A549 (cell line): ENCODE measurements at regions not wholly inside any gene's neighbourhood (a gene's known extent, or its start where the extent isn't known, plus 50 kb on each side); places are given as distances from the start of the nearest gene placed in this dataset.

Experiments
- ATAC-seq, 2 experiments: fragments of 200-7000 bp in 1 of 2; fragments of >200 bp in 1 of 2; cut with Nextera tagmentation in 1 of 2; cut with Tn5 transposase in 1 of 2; 3 replicates each; pipeline versions ENCODE4 v1.8.0 to v1.9.1; 2018 to 2020; ENCODE audit warnings: mild to moderate bottlenecking in 1 of 2, moderate library complexity in 1 of 2
- CTCF ChIA-PET: fragments of 300-600 bp; sonication (Branson Sonifier 250); formaldehyde crosslinking; extraction: SDS; loops from one replicate; lab custom pipeline; 2021; ENCODE audit warnings: antibody characterized with exemption, inconsistent platforms; lab: Yijun Ruan, JAX
- POLR2A ChIA-PET: fragments of 350-600 bp; formaldehyde crosslinking; extraction: SDS; loops from one replicate; lab custom pipeline; 2021; ENCODE audit warnings: antibody characterized with exemption, inconsistent platforms; lab: Yijun Ruan, JAX
- DNase-seq, 2 experiments: peaks; one replicate each; pipeline versions ENCODE4 v3.0.0 to v3.0.0-alpha.2; 2011 to 2016; ENCODE audit warnings: low read depth in 1 of 2, low spot score in 1 of 2
- FAIRE-seq: peaks from 2 replicates; lab custom pipeline; 2011; peaks lifted over from hg19 to GRCh38; lab: Jason Lieb, UNC
- H3K27ac ChIP-seq, 2 experiments: fragments of >200 bp; sonication (Bioruptor Twin); formaldehyde crosslinking; 3 replicates each; pipeline ENCODE4 v1.5.1; 2016 to 2017
- H3K4me1 ChIP-seq: fragments of >200 bp; sonication (Bioruptor Twin); formaldehyde crosslinking; 3 replicates; pipeline ENCODE4 v1.6.1; 2016
- H3K4me2 ChIP-seq: fragments of >200 bp; sonication (Bioruptor Twin); formaldehyde crosslinking; 3 replicates; pipeline ENCODE4 v1.6.1; 2016
- H3K4me3 ChIP-seq: fragments of >200 bp; sonication (Bioruptor Twin); formaldehyde crosslinking; 3 replicates; pipeline ENCODE4 v1.5.1; 2016
- H3K9me3 ChIP-seq: fragments of >200 bp; sonication (Bioruptor Twin); formaldehyde crosslinking; 3 replicates; pipeline ENCODE4 v1.6.1; 2016
- BHLHE40 ChIP-seq: IDR thresholded peaks from 2 replicates; pipeline ENCODE4 v1.6.1; 2012; ENCODE audit warnings: low read depth, low read length, inconsistent platforms
- CBX2 ChIP-seq: fragments of 200-600 bp; sonication (generic); IDR thresholded peaks from 2 replicates; pipeline ENCODE4 v1.6.1; 2016; ENCODE audit warnings: low read depth, mild to moderate bottlenecking, borderline replicate concordance
- CEBPB ChIP-seq, 2 experiments: fragments of >200 bp in 1 of 2; sonication (Bioruptor Twin) in 1 of 2; formaldehyde crosslinking in 1 of 2; IDR thresholded peaks; 2 replicates each; pipeline ENCODE4 v1.6.1; 2012 to 2016
- CHD4 ChIP-seq: fragments of 200-600 bp; sonication (generic); IDR thresholded peaks from 2 replicates; pipeline ENCODE4 v1.6.1; 2016; ENCODE audit warnings: antibody characterized with exemption, mild to moderate bottlenecking, borderline replicate concordance
- EHMT2 ChIP-seq: fragments of 200-600 bp; sonication (generic); IDR thresholded peaks from 2 replicates; pipeline ENCODE4 v1.6.1; 2016; ENCODE audit warnings: antibody characterized with exemption, low read depth, mild to moderate bottlenecking, moderate library complexity
- EP300 ChIP-seq, 2 experiments: fragments of >200 bp; sonication (Bioruptor Twin); formaldehyde crosslinking; IDR thresholded peaks; 2 replicates in 1 of 2; 3 replicates in 1 of 2; pipeline ENCODE4 v1.6.1; 2016 to 2017
- ESRRA ChIP-seq: fragments of 150-350 bp; IDR thresholded peaks from 2 replicates; pipeline ENCODE4 v1.6.1; 2014; ENCODE audit warnings: mild to moderate bottlenecking, low read length, borderline replicate concordance
- FOSB ChIP-seq: fragments of 250-450 bp; sonication (Bioruptor Pico); IDR thresholded peaks from 2 replicates; pipeline ENCODE4 v1.5.0; 2020; ENCODE audit warnings: mild to moderate bottlenecking, moderate library complexity
- FOSL2 ChIP-seq, 2 experiments: fragments of 450-650 bp in 1 of 2; fragments of >200 bp in 1 of 2; sonication (Bioruptor Twin) in 1 of 2; formaldehyde crosslinking; IDR thresholded peaks; 2 replicates each; pipeline versions ENCODE4 v1.5.0 to v1.6.1; 2016 to 2020; ENCODE audit warnings: mild to moderate bottlenecking in 1 of 2, moderate library complexity in 1 of 2
- FOXS1 ChIP-seq: fragments of 250-450 bp; sonication (Bioruptor Pico); IDR thresholded peaks from 2 replicates; pipeline ENCODE4 v1.5.0; 2020; ENCODE audit warnings: mild to moderate bottlenecking, moderate library complexity
- HDAC2 ChIP-seq: fragments of 200-600 bp; sonication (generic); IDR thresholded peaks from 2 replicates; pipeline ENCODE4 v1.6.1; 2016
- HEYL ChIP-seq: fragments of 250-450 bp; sonication (Bioruptor Pico); IDR thresholded peaks from 2 replicates; pipeline ENCODE4 v1.8.0; 2021; ENCODE audit warnings: mild to moderate bottlenecking, moderate library complexity
- MAX ChIP-seq: IDR thresholded peaks from 2 replicates; pipeline ENCODE4 v1.6.1; 2012
- MAZ ChIP-seq: fragments of 150-350 bp; IDR thresholded peaks from 2 replicates; pipeline ENCODE4 v1.6.1; 2014; ENCODE audit warnings: antibody characterized with exemption, low read depth, low read length, borderline replicate concordance
- PHF8 ChIP-seq: fragments of 200-600 bp; sonication (generic); IDR thresholded peaks from 2 replicates; pipeline ENCODE4 v1.6.1; 2016; ENCODE audit warnings: low read depth, mild to moderate bottlenecking, antibody characterized with exemption, moderate library complexity, borderline replicate concordance
- POLR2AphosphoS2 ChIP-seq: conservative IDR thresholded peaks from 2 replicates; pipeline ENCODE4 v1.6.1; 2012; ENCODE audit warnings: low read length, improper control_type of control experiment, inconsistent platforms
- RFX5 ChIP-seq: fragments of 450-650 bp; IDR thresholded peaks from 2 replicates; pipeline ENCODE4 v1.7.1; 2014; ENCODE audit warnings: antibody characterized with exemption, mild to moderate bottlenecking, moderate library complexity
- RNF2 ChIP-seq: fragments of 200-600 bp; sonication (generic); IDR thresholded peaks from 2 replicates; pipeline ENCODE4 v1.6.1; 2016; ENCODE audit warnings: low read depth, mild to moderate bottlenecking, antibody characterized with exemption, moderate library complexity, borderline replicate concordance
- ZFP36 ChIP-seq: fragments of 450-650 bp; IDR thresholded peaks from 2 replicates; pipeline ENCODE4 v1.6.1; 2014; ENCODE audit warnings: borderline replicate concordance; ENCODE audit not compliant: partially characterized antibody
- ZSCAN20 ChIP-seq: fragments of 250-450 bp; sonication (Bioruptor Pico); IDR thresholded peaks from 2 replicates; pipeline ENCODE4 v1.8.0; 2022; ENCODE audit warnings: mild to moderate bottlenecking, moderate library complexity
- WGBS: methylation state at CpG from one replicate; pipeline ENCODE4 v1.1.6; 2017; ENCODE audit errors: missing lambda C conversion rate; 5-methylcytosine and 5-hydroxymethylcytosine counted together
- TF ChIP-seq, protein P1 (sequence below): IDR thresholded peaks from 2 replicates; pipeline ENCODE4 v1.6.1; 2012; ENCODE audit warnings: low read depth, borderline replicate concordance
- TF ChIP-seq, protein P2 (sequence below): fragments of 450-650 bp; IDR thresholded peaks from 2 replicates; pipeline ENCODE4 v1.6.1; 2014; ENCODE audit warnings: antibody characterized with exemption
- TF ChIP-seq, protein P3 (sequence below): fragments of 250-450 bp; sonication (Bioruptor Pico); IDR thresholded peaks from 2 replicates; pipeline ENCODE4 v1.5.0; 2021; ENCODE audit warnings: mild to moderate bottlenecking, moderate library complexity, borderline replicate concordance

- Histone ChIP-seq H3K4me3 (no peak overlapping the region), H3K4me2 (no peak overlapping the region), H3K4me1 (peaks cover 31% of the 10 kb centered on the region), H3K9me3 (no peaks in the 10 kb centered on the region), H3K27ac (no peak overlapping the region)
- 64% methylated on average over 3 of the region's 3 CpGs for WGBS
- TF ChIP-seq PHF8 (no peak), CEBPB (IDR thresholded peaks at IDR 0.05) (no peak), RNF2 (no peak), FOSL2 (IDR thresholded peaks at IDR 0.05) (no peak), FOSL2 (CRISPR knock-in tag; IDR thresholded peaks at IDR 0.05) (no peak), EP300 (IDR thresholded peaks at IDR 0.05) (no peak), HEYL (CRISPR knock-in tag) (no peak), RFX5 (no peak), FOSB (CRISPR knock-in tag) (no peak), EHMT2 (no peak)
- TF ChIP-seq, protein P1, sequence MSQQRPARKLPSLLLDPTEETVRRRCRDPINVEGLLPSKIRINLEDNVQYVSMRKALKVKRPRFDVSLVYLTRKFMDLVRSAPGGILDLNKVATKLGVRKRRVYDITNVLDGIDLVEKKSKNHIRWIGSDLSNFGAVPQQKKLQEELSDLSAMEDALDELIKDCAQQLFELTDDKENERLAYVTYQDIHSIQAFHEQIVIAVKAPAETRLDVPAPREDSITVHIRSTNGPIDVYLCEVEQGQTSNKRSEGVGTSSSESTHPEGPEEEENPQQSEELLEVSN = no peak
- POLR2A ChIA-PET = no interaction called here
- FAIRE-seq (no peak), DNase-seq (no peak), ATAC-seq (no peak)
- CTCF ChIA-PET = interaction anchor here (0.6 to 1.5 kb wide), 2 partner anchors 350 to 1480 kb away, joined by 3 to 4 read pairs; no protein-coding TSS in a partner anchor
Measured at GRCh38 chr18:55095584-55095983, 136.3 kb upstream of the CCDC68 start.

- ChIA-PET POLR2A (no interaction called here), CTCF (no interaction called here)
- DNase-seq = no peak
- Histone ChIP-seq H3K4me1 (peaks cover 20% of the 10 kb centered on the region; the same call in 2 of the 3 replicates), H3K4me3 (no peak overlapping the region), H3K4me2 (no peak overlapping the region), H3K27ac (no peak overlapping the region), H3K9me3 (no peaks in the 10 kb centered on the region)
- ATAC-seq = no peak
- FAIRE-seq = no peak
- TF ChIP-seq ZFP36 = no peak
- TF ChIP-seq, protein P2, sequence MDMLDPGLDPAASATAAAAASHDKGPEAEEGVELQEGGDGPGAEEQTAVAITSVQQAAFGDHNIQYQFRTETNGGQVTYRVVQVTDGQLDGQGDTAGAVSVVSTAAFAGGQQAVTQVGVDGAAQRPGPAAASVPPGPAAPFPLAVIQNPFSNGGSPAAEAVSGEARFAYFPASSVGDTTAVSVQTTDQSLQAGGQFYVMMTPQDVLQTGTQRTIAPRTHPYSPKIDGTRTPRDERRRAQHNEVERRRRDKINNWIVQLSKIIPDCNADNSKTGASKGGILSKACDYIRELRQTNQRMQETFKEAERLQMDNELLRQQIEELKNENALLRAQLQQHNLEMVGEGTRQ = no peak
- TF ChIP-seq FOSL2 (IDR thresholded peaks at IDR 0.05) = no peak
- TF ChIP-seq FOSL2 (CRISPR knock-in tag; IDR thresholded peaks at IDR 0.05) = no peak
- TF ChIP-seq POLR2AphosphoS2 = no peak
- TF ChIP-seq ESRRA = no peak
- no peak for TF ChIP-seq FOXS1 (CRISPR knock-in tag)
- no peak for TF ChIP-seq CHD4
- TF ChIP-seq, protein P3, sequence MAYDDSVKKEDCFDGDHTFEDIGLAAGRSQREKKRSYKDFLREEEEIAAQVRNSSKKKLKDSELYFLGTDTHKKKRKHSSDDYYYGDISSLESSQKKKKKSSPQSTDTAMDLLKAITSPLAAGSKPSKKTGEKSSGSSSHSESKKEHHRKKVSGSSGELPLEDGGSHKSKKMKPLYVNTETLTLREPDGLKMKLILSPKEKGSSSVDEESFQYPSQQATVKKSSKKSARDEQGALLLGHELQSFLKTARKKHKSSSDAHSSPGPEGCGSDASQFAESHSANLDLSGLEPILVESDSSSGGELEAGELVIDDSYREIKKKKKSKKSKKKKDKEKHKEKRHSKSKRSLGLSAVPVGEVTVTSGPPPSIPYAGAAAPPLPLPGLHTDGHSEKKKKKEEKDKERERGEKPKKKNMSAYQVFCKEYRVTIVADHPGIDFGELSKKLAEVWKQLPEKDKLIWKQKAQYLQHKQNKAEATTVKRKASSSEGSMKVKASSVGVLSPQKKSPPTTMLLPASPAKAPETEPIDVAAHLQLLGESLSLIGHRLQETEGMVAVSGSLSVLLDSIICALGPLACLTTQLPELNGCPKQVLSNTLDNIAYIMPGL (CRISPR knock-in tag) = no peak
- no peak for TF ChIP-seq FOSB (CRISPR knock-in tag)
- no peak for TF ChIP-seq ZSCAN20 (CRISPR knock-in tag)
- TF ChIP-seq HDAC2 = no peak
- TF ChIP-seq CBX2 = no peak
- TF ChIP-seq MAZ = no peak
- no peak for TF ChIP-seq BHLHE40
- no peak for TF ChIP-seq MAX
Measured at GRCh38 chr18:55093808-55094207, 134.5 kb upstream of the CCDC68 start.
